ENCODE measurements at regions not wholly inside any gene's neighbourhood (a gene's known extent, or its start where the extent isn't known, plus 50 kb on each side); places are given as distances from the start of the nearest gene placed in this dataset.

DNA sequence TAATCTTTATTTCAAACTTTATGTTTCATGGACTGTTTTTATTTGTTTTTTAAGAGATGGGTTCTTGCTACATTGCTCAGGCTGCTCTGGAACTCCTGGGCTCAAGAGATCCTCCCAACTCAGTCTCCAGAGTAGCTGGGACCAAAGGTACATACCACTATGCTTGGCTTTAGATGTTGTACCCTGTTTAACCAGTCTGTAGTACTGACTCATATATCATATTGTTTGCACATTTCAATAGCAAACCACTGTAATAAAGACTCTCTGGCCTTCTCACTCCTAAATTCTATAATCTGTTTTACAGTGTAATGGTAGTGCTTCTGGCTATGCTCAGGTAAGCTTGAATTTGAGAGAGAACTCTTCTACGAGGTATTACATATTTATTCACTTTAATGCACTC lies 413.6 kb upstream of the PCDH15 start:
- TF ChIP-seq LEF1 (IDR thresholded peaks at IDR 0.05; ENCODE audit: borderline replicate concordance): no peak
- no peak for TF ChIP-seq SP1 (IDR thresholded peaks at IDR 0.05)
- TF ChIP-seq, protein P1, sequence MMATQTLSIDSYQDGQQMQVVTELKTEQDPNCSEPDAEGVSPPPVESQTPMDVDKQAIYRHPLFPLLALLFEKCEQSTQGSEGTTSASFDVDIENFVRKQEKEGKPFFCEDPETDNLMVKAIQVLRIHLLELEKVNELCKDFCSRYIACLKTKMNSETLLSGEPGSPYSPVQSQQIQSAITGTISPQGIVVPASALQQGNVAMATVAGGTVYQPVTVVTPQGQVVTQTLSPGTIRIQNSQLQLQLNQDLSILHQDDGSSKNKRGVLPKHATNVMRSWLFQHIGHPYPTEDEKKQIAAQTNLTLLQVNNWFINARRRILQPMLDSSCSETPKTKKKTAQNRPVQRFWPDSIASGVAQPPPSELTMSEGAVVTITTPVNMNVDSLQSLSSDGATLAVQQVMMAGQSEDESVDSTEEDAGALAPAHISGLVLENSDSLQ (IDR thresholded peaks at IDR 0.05): no peak
- no peak for TF ChIP-seq SUZ12 (IDR thresholded peaks at IDR 0.05)
- no peak for TF ChIP-seq ELF4 (IDR thresholded peaks at IDR 0.05)
- no peak for TF ChIP-seq CTBP1 (IDR thresholded peaks at IDR 0.05; ENCODE audit: borderline replicate concordance)
- TF ChIP-seq ZNF384 (IDR thresholded peaks at IDR 0.05): no peak
- no peak for TF ChIP-seq FOXM1 (IDR thresholded peaks at IDR 0.05; ENCODE audit: borderline replicate concordance)
- no peak for TF ChIP-seq FOXA1 (IDR thresholded peaks at IDR 0.05)
- TF ChIP-seq HDGF (IDR thresholded peaks at IDR 0.05; ENCODE audit: borderline replicate concordance): no peak
- no peak for TF ChIP-seq FOXK2 (IDR thresholded peaks at IDR 0.05)
- no peak for TF ChIP-seq L3MBTL2 (conservative IDR thresholded peaks at IDR 0.05)
- no peak for TF ChIP-seq TARDBP (IDR thresholded peaks at IDR 0.05)
- no peak for TF ChIP-seq NFRKB (IDR thresholded peaks at IDR 0.05)
- TF ChIP-seq BHLHE40 (IDR thresholded peaks at IDR 0.05; ENCODE audit: borderline replicate concordance): no peak
- no peak for TF ChIP-seq ARNT (IDR thresholded peaks at IDR 0.05)
- no peak for DNase-seq (ENCODE audit: extremely low spot score)
- ChIA-PET CTCF (no interaction called here), POLR2A (no interaction called here)

DNA sequence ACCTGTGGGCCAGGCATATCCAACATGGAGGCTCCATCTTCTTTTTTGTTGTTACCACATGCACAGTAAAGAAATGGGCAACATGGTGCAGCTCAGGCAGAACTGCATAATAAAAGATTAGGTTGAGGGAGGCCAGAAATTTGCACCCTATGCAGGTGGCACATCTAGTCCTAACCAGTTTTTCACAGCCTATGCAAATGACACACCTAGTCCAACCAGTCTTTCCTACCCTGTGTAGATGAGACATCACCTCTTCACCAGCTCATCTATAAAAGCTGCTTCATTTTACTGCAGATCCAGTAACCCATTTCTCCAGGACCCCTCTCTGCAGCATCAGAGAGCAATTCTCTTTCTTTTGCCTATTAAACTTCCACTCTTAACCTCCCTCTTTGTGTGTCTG lies 411.0 kb upstream of the PCDH15 start:
- CTCF ChIA-PET: interaction anchor here (0.6 kb wide), 1 partner anchor 9 kb away, joined by 4 read pairs; no protein-coding TSS in a partner anchor
- DNase-seq (ENCODE audit: extremely low spot score): no peak
- POLR2A ChIA-PET: interaction anchor here (0.6 kb wide), 1 partner anchor 117 kb away, joined by 3 read pairs; no protein-coding TSS in a partner anchor
- no peak for TF ChIP-seq FOXK2 (IDR thresholded peaks at IDR 0.05)
- no peak for TF ChIP-seq SP1 (IDR thresholded peaks at IDR 0.05)
- TF ChIP-seq ZNF384 (IDR thresholded peaks at IDR 0.05): no peak
- TF ChIP-seq, protein P1 (IDR thresholded peaks at IDR 0.05): no peak
- no peak for TF ChIP-seq NFRKB (IDR thresholded peaks at IDR 0.05)
- TF ChIP-seq ELF4 (IDR thresholded peaks at IDR 0.05): no peak
- TF ChIP-seq CTBP1 (IDR thresholded peaks at IDR 0.05; ENCODE audit: borderline replicate concordance): no peak
- TF ChIP-seq HDGF (IDR thresholded peaks at IDR 0.05; ENCODE audit: borderline replicate concordance): no peak
- TF ChIP-seq ARNT (IDR thresholded peaks at IDR 0.05): no peak
- no peak for TF ChIP-seq L3MBTL2 (conservative IDR thresholded peaks at IDR 0.05)
- no peak for TF ChIP-seq TARDBP (IDR thresholded peaks at IDR 0.05)
- no peak for TF ChIP-seq FOXA1 (IDR thresholded peaks at IDR 0.05)
- TF ChIP-seq BHLHE40 (IDR thresholded peaks at IDR 0.05; ENCODE audit: borderline replicate concordance): no peak
- no peak for TF ChIP-seq LEF1 (IDR thresholded peaks at IDR 0.05; ENCODE audit: borderline replicate concordance)
- no peak for TF ChIP-seq SUZ12 (IDR thresholded peaks at IDR 0.05)
- TF ChIP-seq FOXM1 (IDR thresholded peaks at IDR 0.05; ENCODE audit: borderline replicate concordance): no peak

DNA sequence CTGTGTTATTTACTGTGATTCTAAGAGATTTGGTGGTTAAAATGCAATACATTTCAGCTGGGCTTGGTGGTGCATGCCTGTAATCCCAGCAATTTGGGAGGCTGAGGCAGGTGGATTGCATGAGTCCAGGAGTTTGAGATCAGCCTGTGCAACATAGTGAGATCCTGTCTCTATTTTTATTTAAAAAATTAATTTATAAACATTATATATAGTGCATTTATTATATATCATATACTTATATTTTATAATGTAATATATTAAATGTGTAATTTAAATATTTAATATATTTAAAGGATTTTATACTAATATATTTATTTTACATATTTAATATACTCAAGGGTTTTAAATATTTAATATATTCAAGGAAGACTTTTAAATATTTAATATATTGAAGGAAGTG lies 402.8 kb upstream of the PCDH15 start:
- no peak for TF ChIP-seq CTBP1 (IDR thresholded peaks at IDR 0.05; ENCODE audit: borderline replicate concordance)
- TF ChIP-seq TARDBP (IDR thresholded peaks at IDR 0.05): no peak
- TF ChIP-seq FOXA1 (IDR thresholded peaks at IDR 0.05): no peak
- TF ChIP-seq FOXK2 (IDR thresholded peaks at IDR 0.05): no peak
- TF ChIP-seq ZNF384 (IDR thresholded peaks at IDR 0.05): no peak
- no peak for DNase-seq (ENCODE audit: extremely low spot score)
- CTCF ChIA-PET: no interaction called here
- POLR2A ChIA-PET: no interaction called here

DNA sequence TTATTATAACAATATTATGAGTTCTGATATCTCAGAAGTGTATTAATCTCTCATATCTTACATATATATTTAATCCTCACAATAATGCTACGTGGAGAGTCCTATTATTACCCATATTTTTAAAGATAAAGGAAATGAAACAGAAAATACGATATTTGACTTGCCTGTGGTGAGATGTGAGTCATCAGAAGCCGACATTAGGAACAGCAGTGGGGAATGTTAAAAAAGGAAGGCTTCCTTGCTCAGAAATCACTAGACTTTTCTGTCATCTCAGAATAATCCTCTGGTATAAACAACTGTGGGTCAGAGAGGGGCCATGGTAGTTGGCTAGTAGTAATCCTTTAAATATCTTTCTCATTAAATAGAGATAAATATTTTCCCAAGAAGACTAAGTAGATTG lies 402.3 kb upstream of the PCDH15 start:
- ChIA-PET POLR2A (no interaction called here), CTCF (no interaction called here)
- TF ChIP-seq FOXM1 (IDR thresholded peaks at IDR 0.05; ENCODE audit: borderline replicate concordance): no peak
- no peak for TF ChIP-seq SP1 (IDR thresholded peaks at IDR 0.05)
- TF ChIP-seq BHLHE40 (IDR thresholded peaks at IDR 0.05; ENCODE audit: borderline replicate concordance): no peak
- no peak for TF ChIP-seq NFRKB (IDR thresholded peaks at IDR 0.05)
- TF ChIP-seq ELF4 (IDR thresholded peaks at IDR 0.05): no peak
- no peak for TF ChIP-seq ZNF384 (IDR thresholded peaks at IDR 0.05)
- no peak for TF ChIP-seq ARNT (IDR thresholded peaks at IDR 0.05)
- TF ChIP-seq LEF1 (IDR thresholded peaks at IDR 0.05; ENCODE audit: borderline replicate concordance): no peak
- no peak for TF ChIP-seq FOXA1 (IDR thresholded peaks at IDR 0.05)
- no peak for TF ChIP-seq HDGF (IDR thresholded peaks at IDR 0.05; ENCODE audit: borderline replicate concordance)
- no peak for TF ChIP-seq L3MBTL2 (conservative IDR thresholded peaks at IDR 0.05)
- TF ChIP-seq, protein P1 (IDR thresholded peaks at IDR 0.05): no peak
- no peak for TF ChIP-seq SUZ12 (IDR thresholded peaks at IDR 0.05)
- no peak for TF ChIP-seq CTBP1 (IDR thresholded peaks at IDR 0.05; ENCODE audit: borderline replicate concordance)
- TF ChIP-seq TARDBP (IDR thresholded peaks at IDR 0.05): no peak
- TF ChIP-seq FOXK2 (IDR thresholded peaks at IDR 0.05): no peak
- DNase-seq (ENCODE audit: extremely low spot score): no peak

DNA sequence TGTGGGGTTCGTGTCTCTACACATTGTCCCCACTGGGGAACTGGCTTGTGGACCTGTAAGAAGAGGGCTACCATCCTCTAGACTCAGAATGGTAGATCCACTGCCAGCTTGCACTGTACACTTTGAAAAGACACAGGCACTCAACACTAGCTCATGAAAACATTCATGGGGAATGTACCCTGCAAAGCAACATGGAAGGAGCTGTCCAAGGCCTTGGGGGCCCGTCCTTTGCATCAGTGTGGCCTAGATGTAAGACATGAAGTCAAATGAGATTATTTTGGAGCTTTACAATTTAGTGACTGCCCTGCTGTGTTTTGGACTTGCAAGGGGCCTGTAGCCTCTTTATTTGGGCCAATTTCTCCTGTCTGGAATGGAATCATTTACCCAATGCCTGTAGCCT lies 399.0 kb upstream of the PCDH15 start:
- POLR2A ChIA-PET: no interaction called here
- TF ChIP-seq L3MBTL2 (conservative IDR thresholded peaks at IDR 0.05): no peak
- TF ChIP-seq, protein P1 (IDR thresholded peaks at IDR 0.05): no peak
- no peak for TF ChIP-seq NFRKB (IDR thresholded peaks at IDR 0.05)
- no peak for TF ChIP-seq SUZ12 (IDR thresholded peaks at IDR 0.05)
- TF ChIP-seq FOXM1 (IDR thresholded peaks at IDR 0.05; ENCODE audit: borderline replicate concordance): no peak
- no peak for TF ChIP-seq TARDBP (IDR thresholded peaks at IDR 0.05)
- no peak for TF ChIP-seq ELF4 (IDR thresholded peaks at IDR 0.05)
- TF ChIP-seq FOXA1 (IDR thresholded peaks at IDR 0.05): no peak
- no peak for TF ChIP-seq CTBP1 (IDR thresholded peaks at IDR 0.05; ENCODE audit: borderline replicate concordance)
- no peak for TF ChIP-seq SP1 (IDR thresholded peaks at IDR 0.05)
- TF ChIP-seq ZNF384 (IDR thresholded peaks at IDR 0.05): no peak
- no peak for TF ChIP-seq ARNT (IDR thresholded peaks at IDR 0.05)
- no peak for TF ChIP-seq FOXK2 (IDR thresholded peaks at IDR 0.05)
- no peak for TF ChIP-seq LEF1 (IDR thresholded peaks at IDR 0.05; ENCODE audit: borderline replicate concordance)
- TF ChIP-seq BHLHE40 (IDR thresholded peaks at IDR 0.05; ENCODE audit: borderline replicate concordance): no peak
- TF ChIP-seq HDGF (IDR thresholded peaks at IDR 0.05; ENCODE audit: borderline replicate concordance): no peak
- CTCF ChIA-PET: no interaction called here
- DNase-seq (ENCODE audit: extremely low spot score): no peak
